ENCODE measurements at regions not wholly inside any gene's neighbourhood (a gene's known extent, or its start where the extent isn't known, plus 50 kb on each side); places are given as distances from the start of the nearest gene placed in this dataset.
"Not testable (repeated sequence)": the region's sequence is repeated elsewhere in the genome, so short reads cannot be mapped to it uniquely, and the experiment has no call there.

- intact Hi-C loops (cut with DNase I), result no loop called here
- no peak for DNase-seq
These were observed 51.5 kb upstream of the GRM3 start for GRCh38 chr7:86592185-86592584.

GRCh38 chr7:86574006-86574405 lies 69.7 kb upstream of the GRM3 start:
- no peak for DNase-seq
- intact Hi-C loops (cut with DNase I), result no loop called here

GRCh38 chr7:86558680-86559501 lies 84.8 kb upstream of the GRM3 start:
- intact Hi-C loops (cut with DNase I), result no loop called here
- DNase-seq, result no peak

- intact Hi-C loops (cut with DNase I), result no loop called here
- no peak for DNase-seq
These were observed 109.1 kb upstream of the GRM3 start for GRCh38 chr7:86534641-86535040.

- intact Hi-C loops (cut with DNase I), result no loop called here
- no peak for DNase-seq
These were observed 139.5 kb upstream of the GRM3 start for GRCh38 chr7:86504229-86504628.

GRCh38 chr7:86499986-86500385 lies 143.7 kb upstream of the GRM3 start:
- DNase-seq, result no peak
- intact Hi-C loops (cut with DNase I), result no loop called here

GRCh38 chr7:86485827-86486226 lies 157.9 kb upstream of the GRM3 start:
- intact Hi-C loops (cut with DNase I), result no loop called here
- no peak for DNase-seq

GRCh38 chr7:86479144-86479543 lies 164.6 kb upstream of the GRM3 start:
- intact Hi-C loops (cut with DNase I), result no loop called here

GRCh38 chr7:86477343-86477935 lies 166.3 kb upstream of the GRM3 start:
- no peak for DNase-seq
- intact Hi-C loops (cut with DNase I), result no loop called here

More at GRCh38 chr7:86479144-86479543, 164.6 kb upstream of the GRM3 start:
- no peak for DNase-seq

GRCh38 chr7:86470763-86471162 lies 172.9 kb upstream of the GRM3 start:
- intact Hi-C loops (cut with DNase I), result no loop called here
- DNase-seq, result no peak

- intact Hi-C loops (cut with DNase I), result loop anchor here (10.0 kb wide), 1 partner anchor 575 kb away; no protein-coding TSS in a partner anchor
- DNase-seq, result peak; percentile 7 to 90 (median 74)
These were observed 173.9 kb upstream of the GRM3 start for GRCh38 chr7:86469680-86470295.

- intact Hi-C loops (cut with DNase I), result no loop called here
- no peak for DNase-seq
These were observed 189.0 kb upstream of the GRM3 start for GRCh38 chr7:86454753-86455152.

- intact Hi-C loops (cut with DNase I), result no loop called here
- no peak for DNase-seq
These were observed 190.3 kb upstream of the GRM3 start for GRCh38 chr7:86453454-86453853.

GRCh38 chr7:86448856-86449255 lies 194.9 kb upstream of the GRM3 start:
- intact Hi-C loops (cut with DNase I), result no loop called here
- DNase-seq, result no peak

GRCh38 chr7:86445285-86445684 lies 198.4 kb upstream of the GRM3 start:
- intact Hi-C loops (cut with DNase I), result no loop called here
- no peak for DNase-seq

GRCh38 chr7:86444245-86444644 lies 199.5 kb upstream of the GRM3 start:
- intact Hi-C loops (cut with DNase I), result no loop called here
- no peak for DNase-seq

- intact Hi-C loops (cut with DNase I); DNase-seq: not testable (repeated sequence)
These were observed 203.3 kb upstream of the GRM3 start for GRCh38 chr7:86440420-86440819.

- no peak for DNase-seq
- intact Hi-C loops (cut with DNase I), result no loop called here
These were observed 205.7 kb upstream of the GRM3 start for GRCh38 chr7:86437951-86438450.

GRCh38 chr7:86431761-86432160 lies 211.9 kb upstream of the GRM3 start:
- DNase-seq, result peak in 23 of 42 donors; percentile 4 to 76 (median 37)
- intact Hi-C loops (cut with DNase I), result no loop called here

GRCh38 chr7:86411814-86412213 lies 231.9 kb upstream of the GRM3 start:
- peak in 1 of 42 donors; percentile 37 for DNase-seq
- intact Hi-C loops (cut with DNase I), result no loop called here

Measured in head of caudate nucleus (tissue), 42 donors.